DMS114 treated with DMSO at 0.1 percent for 48 hours (cell line): ENCODE measurements at regions not wholly inside any gene's neighbourhood (a gene's known extent, or its start where the extent isn't known, plus 50 kb on each side); places are given as distances from the start of the nearest gene placed in this dataset.
"Not testable (repeated sequence)": the region's sequence is repeated elsewhere in the genome, so short reads cannot be mapped to it uniquely, and the experiment has no call there.

Source experiments
- DNase-seq: peaks from one replicate; lab custom pipeline; 2025; ENCODE audit not compliant: unreplicated experiment; lab: John Stamatoyannopoulos, UW

DNA sequence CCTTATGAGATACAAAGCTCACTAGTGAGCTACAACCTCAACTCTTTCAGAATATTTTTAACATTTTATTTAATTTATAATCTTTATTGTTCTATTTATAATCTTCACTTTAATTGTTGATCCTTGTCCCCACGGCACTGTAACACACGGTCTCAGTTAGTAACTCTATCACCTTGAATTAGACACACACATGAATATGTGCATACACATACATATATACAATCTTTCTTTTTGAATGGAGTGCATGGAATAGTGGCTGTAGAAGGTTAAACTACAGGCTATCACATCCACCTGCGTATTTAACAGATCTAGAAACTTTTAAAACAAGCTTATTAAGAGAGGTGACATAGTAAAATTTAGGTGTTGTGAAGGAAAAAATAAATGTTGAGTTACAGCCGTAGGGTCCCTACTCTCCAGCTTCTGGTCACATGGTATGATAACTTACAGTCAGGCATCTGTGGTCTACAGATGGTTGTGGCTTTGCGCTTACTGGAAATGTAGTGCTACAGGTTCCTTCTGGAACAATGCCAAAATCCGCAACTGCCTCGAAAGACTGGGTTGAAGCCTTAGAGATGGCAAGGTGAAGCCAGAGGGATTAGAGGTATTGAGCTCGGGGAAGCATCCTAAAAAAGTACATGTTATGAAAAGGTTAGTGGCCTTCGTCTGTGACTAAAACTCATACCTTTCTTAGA lies 1324.1 kb upstream of the SLC39A10 start:
- no peak for DNase-seq

DNA sequence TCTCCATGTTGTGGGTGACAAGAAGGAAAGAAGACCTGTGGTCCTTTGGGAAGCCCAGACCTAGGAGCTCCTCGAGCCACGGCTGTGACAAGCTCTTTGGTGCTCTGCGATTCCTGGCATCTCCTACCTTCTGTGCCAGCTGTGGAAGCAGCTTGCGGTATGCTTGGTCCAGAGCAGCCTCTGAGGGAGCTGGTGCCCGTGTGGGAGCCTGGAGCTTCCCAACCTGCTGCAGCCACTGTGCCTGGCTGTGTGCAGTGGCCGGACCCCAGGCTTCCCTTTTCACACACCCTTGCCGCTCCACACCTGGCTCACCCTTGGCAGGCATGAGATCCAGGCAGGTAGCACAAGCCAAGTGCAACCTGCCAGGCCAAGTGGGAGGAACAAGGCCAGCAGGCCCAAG lies 1328.6 kb upstream of the SLC39A10 start:
- DNase-seq = no peak

DNA sequence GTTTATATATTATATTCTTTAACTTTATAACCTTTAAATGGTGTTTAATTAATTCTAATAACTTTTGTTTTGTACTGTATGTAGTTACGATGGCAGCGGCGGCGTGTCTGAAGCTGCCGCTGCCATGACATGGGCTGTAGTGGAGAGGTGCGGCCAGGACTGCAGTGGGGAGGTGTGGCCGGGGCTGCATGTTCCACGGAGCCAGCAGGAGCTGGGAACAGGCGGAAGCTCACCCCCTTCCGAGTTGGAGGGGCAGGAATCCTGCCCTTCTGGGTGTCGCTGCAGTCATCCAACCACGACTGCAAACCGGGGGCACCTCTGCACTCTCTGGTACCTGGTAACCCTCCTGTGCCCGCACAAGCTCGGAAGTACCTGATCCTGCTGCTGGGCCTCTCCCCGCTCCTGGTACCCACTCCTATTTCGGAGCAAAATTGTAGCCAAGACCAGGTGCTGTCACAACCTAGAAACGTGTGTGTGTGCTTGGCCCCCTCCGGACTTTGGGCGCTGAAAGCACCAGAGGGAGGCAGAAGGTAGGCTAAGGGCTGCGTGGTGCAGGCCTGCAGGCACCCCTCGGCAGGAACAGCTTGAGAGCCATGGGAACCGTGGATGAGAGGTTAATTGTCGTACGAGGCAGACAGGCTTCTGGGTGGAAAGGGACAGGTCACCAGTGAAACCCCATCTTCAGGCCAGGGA lies 1329.7 kb upstream of the SLC39A10 start:
- DNase-seq = no peak

DNA sequence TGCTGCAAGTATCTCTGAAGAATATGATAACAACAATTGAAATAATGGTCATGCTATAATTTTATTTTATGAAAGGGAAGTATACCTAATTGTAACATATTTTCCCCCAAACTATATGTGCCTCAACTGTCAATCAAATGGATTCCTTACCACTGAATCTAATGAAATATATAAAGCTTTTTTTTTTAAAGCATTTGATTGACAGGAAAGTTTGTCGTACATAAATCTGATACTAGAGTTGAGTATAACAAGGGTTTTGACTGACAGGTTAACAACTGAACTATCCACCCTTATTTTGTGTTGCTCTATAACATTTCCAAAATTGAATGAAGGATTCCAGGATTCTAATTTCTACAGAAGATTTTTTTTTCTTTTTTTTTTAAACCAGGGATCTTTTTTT lies 1333.3 kb upstream of the SLC39A10 start:
- DNase-seq = no peak

DNA sequence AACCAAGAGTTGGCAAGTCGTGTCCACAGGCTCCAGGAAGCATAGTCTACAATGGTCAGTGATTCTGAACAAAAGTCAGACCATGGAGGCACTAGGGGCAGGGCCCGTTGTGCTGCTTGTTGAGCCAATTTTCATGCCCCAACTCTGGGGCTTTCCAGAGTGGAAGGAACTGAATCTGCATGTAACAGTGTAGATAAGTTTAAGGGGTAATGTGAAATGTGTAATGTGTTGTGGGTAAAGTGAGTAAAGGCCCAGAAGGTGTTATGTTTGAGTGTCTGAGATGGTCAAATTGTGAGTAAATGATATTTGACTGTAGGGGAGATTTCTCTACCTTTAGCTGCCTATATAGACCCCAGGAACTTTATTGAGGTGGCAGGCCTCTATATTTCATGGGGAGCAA lies 1336.5 kb upstream of the SLC39A10 start:
- no peak for DNase-seq

DNA sequence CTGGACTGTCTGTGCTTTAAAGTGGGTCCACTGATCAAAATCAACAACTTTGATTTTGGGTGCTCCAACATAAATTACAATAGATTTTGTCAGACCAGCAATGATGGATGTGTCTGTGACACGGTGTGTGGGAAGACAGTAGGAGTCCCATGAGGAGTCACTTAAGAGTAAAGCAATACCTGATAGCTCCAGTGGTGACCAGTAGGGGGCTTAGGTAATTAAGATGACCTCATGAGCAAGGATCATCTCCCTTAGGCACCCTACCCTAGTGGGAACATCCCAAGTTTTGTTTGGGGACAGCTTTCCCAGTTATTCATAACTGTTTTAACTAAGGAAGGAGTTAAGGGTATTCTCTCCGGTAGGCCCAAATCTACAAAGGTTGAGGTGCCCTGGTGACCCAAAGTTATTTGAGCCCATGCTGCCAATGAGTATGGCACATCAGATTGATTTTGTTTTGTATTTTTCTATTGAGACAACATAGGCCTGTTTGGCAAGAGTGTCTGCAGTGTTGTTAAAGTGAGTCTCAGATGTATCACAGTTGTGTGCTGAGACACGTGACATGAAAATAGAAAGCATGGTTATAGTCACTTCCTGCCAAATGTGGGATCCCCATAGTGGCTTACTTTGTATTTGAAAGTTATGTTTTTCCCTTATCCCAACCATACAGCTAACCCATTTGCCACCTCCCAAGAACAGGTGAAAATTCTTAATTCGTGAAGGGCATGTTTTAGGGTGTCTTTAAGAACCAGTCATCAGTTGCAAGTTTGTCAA lies 1337.6 kb upstream of the SLC39A10 start:
- no peak for DNase-seq

DNA sequence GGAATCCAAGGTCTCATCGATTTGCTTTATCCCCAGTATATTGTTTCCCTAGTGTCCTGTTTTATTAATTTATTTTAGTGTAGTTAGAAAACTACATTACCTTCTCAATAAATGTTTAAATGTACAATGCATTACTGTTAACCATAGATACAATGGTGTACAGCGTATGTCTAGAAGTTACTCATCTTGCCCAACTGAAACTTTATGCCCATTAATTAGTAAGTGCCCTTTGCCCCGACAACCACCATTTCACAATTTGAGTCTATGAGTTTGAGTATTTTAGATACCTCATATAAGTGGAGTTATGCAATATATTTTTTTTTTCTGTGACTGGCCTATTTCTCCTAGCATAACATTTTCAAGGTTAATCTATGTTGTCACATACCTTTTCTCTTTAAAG lies 1343.0 kb upstream of the SLC39A10 start:
- no peak for DNase-seq

DNA sequence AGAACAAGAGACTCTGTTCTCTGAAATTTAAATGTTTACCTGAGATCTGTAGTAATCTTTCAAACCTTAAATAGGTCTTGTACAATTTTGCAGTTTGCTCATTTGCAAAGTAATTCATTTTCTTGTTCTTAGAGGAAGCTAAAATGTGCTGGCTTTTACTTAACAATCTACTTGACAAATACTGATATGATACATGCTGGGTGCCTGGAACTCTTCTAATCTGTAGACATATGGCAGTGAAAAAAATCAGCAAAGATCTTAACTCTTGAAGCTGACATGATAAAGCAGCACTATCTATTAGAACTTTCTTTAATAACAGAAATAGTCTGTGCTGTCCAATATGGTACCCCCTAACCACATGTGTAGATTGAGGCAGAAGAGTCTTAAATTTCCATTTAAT lies 1352.8 kb upstream of the SLC39A10 start:
- no peak for DNase-seq

DNA sequence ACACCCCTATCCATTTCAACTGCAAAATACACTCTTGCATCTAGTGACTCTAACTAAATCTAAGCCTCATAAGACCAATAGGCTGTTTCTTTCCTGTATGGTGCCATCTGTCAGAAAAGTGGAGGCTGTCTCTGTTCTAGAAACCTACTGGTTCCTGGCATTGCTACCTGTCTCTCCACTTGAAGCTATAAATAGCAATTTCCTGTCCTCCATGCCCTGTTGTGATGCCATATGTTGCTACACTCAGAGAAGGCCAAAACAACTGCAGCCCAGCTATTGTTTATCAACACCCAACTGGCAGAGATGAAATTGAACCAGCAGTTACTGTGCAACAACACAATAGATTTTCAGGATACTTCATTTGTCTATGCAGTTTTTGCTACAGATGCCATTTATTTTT lies 1355.1 kb upstream of the SLC39A10 start:
- no peak for DNase-seq

DNA sequence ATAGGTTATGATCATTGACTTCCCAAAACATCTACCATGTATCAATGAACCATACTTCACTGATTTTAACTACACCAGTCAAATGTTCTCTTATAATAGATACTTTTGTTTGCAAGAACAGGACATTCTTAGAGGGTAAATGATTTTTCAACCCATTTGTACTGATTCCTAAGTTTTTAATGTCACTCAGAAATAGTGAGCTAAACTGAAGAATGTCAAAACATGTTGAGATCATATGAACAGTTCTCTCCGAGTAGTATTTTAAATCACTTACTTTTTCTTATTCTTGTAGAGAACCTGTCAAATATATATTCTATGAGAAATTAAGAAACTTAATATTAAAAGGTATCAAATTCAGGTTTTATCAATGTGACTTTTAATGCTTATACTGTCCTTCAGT lies 1362.9 kb upstream of the SLC39A10 start:
- DNase-seq = no peak

DNA sequence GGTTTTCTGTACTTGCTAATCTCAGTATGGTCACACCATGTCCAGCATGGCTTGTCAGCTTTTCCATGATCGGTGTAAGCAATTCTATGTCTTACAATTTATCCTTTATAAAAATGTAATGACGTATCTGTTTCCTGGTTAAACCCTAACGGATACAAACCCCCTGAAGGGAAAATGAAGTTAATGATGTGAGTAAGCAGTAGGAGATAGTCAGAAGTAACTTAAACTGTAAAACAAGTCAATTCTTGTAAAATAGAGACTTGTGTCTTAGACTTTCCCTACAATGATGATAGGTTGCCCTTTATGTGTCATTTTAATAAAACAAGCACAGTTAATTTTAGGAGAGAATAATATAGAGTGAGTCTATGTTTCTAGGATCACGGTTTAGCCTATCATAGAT lies 1365.9 kb upstream of the SLC39A10 start:
- no peak for DNase-seq

DNA sequence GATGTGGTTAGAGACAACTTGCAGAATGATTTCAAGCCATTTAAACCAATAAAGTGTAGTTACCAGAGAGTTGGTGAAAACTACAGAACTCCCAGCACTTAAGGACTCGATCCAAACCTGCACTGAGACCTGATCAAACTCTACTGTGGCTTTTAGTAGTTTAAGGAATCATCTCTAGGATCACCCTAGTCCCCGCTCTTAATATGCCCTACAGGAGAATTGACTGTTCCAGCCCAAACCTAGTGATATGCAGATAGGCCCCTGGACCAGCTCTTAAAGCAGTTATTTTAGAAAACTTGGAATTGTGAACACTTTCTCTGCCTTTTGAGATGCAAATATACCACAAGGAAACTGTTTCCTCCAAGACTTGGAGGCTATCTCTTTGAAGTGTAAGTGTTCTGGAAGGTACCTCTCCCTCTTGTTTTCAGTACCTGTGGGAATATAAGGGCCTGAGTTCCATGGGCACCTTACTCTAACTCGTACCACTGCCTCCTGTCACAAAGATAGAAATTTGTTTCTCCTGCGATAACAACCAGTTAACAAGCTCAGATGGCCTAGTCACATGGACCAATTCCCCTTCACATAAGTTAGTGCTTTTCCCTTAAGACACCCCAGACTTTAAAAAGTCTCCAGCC lies 1367.2 kb upstream of the SLC39A10 start:
- no peak for DNase-seq

DNA sequence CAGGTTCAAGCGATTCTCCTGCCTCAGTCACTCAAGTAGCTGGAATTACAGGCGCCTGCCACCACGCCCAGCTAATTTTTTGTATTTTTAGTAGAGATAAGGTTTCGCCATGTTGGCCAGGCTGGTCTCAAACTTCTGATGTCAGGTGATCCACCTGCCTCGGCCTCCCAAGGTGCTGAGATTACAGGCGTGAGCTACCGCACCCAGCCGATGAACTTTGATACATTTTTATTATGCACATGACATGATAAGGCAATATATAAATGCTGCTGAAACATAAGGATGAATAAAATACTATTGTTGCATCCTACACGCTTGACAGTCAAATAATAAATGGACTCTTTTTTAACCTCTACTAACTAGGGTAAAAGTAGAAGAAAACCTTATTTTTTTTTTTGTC lies 1380.4 kb upstream of the SLC39A10 start:
- DNase-seq = not testable (repeated sequence)

DNA sequence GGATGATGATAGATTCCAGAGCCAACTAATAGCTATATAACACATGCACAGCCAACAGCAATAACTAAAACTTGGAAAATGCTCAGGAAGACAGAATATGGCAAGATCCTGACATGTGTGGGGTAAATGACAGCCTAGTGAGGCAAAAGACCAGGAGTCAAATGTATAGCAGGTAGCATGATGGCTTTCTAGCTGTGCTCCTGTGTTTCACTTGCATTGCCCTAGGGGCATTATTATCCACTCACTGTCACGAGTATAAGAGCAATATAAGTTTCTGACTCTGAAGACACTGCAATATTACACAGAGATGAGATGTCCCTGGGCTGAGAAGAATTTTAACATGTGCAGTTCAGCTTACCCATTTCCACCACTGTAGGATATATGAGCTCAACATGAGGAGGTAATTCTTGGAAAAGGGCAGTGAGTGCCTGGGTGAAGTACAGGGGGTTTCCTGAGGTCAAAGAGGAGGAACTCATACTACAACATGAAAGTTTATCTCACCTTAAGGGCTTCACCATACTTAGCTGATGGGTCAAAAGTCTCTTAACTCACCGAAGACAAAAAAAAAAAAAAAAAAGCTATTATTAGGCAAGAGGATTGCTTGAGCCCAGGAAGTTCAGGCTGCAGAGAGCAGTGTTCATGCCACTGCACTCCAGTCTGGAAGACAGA lies 1385.6 kb upstream of the SLC39A10 start:
- no peak for DNase-seq

DNA sequence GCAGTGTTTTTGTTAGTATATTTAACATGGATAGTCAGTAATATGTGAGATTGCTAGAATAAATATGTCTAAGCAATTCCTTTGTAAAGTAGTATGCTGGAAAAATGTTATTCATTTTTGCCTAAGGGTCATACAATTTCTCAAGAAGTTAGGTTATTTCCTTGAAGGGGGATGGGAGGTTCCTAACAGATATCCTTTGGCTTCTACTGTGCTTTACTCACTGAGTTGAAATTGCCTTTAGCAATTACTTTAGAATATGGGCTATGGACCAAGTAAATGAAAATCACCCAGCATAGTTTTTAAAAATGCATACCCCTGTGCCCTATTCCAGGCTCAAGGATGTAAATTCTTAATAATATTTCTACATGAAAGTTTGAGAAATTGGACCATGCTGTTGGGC lies 1386.4 kb upstream of the SLC39A10 start:
- no peak for DNase-seq

DNA sequence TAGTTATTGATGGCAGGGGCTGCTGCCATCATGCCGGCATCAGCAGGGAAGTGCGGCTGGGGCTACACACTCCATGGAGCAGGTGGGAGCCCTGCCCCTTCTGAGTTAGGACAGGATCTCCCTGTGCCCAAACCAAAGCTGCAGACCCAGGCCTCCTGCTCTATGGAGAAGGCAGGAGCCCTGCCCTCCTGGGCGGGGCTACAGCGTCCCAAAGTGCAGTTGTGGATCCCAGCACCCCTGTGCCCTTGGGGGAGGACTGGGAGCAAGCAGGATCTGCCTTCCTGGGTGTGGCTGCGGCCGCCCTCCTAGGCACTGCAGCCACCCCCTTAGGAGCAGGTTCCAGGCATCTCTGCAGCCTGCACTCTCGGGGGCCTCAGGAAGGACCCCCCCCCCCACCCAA lies 1392.4 kb upstream of the SLC39A10 start:
- DNase-seq = no peak

DNA sequence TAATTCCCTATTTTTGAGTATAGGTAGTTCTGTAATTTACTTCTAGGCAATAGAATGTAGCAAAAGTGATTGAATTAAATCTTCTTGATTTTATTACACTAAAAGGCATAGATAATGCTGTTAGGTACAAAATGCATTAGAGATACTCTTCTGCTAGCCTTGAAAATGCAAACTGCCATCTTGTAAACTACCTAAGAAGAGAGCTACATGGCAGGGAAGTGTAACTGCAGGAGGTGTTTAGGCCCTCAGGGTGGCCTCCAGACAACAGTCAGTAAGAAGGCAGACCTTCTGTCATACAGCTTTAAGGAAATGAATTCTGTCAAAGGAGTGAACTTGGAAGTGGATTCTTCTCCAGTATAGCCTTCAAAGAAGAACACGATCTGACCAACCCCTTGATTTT lies 1396.8 kb upstream of the SLC39A10 start:
- DNase-seq = no peak

DNA sequence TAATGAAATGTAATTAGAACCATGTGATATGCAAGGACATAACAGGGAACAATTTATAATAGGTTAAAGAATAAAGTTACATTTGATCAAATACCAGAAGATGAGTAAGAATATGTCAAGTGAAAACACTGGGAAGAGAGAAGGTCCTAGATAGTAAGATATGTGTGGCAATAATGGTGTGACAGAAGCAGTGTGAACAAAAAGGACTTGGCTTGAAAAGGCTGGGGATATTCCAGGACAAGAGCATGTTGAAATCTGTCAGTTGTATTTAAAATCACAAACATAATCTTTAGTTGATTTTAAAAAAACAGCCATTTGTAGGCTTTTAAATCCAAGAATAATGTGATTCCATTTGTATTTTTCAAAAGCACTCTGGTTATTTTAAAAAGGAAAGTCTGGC lies 1399.9 kb upstream of the SLC39A10 start:
- DNase-seq = no peak

DNA sequence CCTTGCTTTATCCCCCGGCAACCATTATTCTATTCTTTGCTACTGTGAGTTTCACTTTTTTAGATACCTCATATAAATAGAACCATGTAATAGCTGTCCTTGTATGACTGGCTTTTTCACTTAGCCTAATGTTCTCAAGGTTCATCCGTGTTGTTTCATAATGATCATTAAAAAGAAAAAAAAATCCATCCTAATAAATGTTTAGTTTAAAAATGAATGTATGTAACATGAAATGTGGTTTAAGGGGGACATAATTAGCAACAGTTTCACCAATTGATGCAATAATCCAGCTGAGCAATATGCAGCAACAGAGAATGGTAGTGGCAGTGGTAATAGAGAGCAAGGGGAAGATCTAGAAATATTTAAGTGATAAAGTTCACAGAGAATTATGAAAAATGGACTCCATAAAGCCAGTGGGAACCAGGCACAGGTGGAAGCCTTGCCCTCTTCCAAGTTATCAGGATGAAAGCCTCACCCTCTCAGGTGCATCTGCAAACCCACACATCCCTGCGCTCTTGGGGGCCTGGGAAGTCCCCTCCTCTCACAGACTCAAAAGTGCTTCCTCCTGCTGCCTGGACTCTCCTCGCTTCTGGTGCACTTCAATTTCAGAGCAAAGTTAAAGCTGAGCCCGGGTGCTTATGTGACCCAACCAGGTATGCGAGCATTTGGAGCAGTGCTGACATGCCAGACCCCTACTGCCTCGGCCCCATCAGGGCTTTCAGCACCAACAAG lies 1403.3 kb upstream of the SLC39A10 start:
- no peak for DNase-seq

DNA sequence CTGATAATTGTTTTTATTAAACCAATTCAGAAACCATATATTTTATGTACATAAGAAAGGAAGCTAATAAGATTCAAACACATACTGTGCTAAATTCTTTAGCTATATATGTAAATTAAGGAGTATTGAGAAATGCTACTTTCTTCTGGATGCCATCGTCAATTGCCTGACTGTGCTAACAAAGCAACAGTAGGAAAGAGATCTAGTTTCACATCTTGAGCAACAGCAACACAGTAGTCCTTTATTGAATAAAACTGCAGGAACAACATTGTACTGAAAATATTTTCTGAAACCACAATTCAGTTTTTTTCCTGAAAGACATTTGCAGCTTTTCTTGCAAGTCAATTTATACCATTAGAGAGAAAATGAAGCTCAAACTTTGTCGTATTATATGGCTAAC lies 1404.9 kb upstream of the SLC39A10 start:
- DNase-seq = no peak

DNA sequence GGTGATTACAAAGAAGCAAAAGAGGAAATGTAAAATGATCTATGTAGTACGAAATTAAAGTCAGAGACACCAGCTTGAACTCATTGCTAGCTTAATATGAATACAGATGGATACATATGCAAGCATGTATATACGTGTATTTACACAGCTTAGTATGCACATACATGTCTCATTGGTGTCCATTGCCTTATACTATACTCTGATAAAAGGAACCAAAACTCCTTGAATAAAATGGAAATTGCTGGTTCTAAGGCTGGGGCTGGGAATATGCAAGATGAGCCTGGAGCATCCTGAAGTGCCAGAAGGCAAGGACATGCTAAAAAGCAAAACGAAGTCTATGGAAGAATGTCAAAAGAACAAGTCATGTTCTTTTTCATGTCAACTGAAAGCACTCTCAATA lies 1424.4 kb upstream of the SLC39A10 start:
- DNase-seq = no peak
